HG03378 (cell line): ENCODE measurements at regions not wholly inside any gene's neighbourhood (a gene's known extent, or its start where the extent isn't known, plus 50 kb on each side); places are given as distances from the start of the nearest gene placed in this dataset.

Experiments used
- ATAC-seq: cut with Tn5 transposase; IDR thresholded peaks from one replicate; pipeline ENCODE4 v1.9.1; 2021; ENCODE audit warnings: mild to moderate bottlenecking, moderate library complexity; ENCODE audit not compliant: unreplicated experiment

DNA sequence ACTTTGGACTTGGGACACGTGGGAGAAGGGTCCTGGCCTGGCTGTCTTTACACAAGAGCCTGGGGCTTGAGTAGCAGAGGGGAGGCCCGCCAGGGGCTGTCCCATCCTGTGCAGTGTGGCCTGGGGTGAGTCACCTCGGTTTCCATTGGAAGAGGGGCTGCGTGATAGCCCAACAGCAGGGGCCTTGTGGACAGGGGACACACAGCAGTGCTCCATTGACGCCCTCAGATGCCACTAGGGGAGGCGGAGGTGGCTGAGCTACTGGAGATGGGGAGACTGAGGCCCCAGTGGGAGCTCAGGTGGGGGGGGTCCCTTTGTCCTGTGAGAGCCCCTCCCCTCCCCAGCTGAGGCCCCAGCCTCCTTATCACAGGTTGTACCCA, 50.0 kb upstream of the RNU6ATAC start:
- no peak for ATAC-seq

DNA sequence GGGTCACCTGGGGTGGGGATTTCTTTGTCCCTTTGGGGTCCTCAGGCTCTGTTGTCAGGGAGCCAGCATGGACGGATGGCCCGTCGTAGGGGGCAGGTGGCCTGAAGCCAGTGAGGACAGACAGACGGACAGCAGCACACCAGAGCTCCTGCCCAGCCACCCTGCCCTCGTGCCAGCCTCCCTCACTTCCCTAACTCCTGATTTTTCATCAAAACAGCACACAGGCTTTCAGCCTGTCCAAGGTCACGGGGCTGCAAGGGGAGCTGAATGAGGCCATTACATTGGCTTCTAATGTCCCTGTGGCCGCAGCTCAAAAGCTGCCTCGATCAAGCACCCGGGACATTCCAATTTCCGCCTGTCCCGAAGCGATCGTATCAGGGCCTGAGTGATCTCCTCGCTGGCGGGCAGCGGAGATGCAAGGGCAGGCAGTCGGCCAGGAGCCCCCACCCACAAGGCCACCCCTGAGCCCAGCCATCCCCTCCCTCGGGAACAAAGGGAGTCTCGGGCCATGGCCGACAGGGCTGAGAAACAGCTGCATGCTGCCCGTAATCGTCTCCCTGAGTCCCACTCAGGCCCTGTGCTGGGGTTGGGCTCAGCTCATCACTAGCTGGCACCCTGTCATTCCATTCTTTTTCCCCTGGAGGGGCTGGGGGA, 50.5 kb upstream of the RNU6ATAC start:
- no peak for ATAC-seq

DNA sequence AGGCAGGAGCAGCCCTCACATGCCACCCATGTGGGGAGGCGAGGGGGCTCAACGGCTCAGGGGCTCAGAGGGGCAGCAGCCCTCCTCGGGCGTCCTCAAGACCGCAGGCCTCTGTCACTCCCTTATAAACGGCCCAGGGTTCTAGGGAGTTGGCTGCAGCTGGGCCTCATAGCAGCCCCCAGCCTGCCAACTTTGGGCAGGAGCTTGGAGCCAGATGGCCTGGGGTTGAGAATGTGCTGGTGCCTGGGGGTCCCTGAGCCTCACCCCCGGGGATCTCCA, 51.0 kb upstream of the RNU6ATAC start:
- no peak for ATAC-seq

DNA sequence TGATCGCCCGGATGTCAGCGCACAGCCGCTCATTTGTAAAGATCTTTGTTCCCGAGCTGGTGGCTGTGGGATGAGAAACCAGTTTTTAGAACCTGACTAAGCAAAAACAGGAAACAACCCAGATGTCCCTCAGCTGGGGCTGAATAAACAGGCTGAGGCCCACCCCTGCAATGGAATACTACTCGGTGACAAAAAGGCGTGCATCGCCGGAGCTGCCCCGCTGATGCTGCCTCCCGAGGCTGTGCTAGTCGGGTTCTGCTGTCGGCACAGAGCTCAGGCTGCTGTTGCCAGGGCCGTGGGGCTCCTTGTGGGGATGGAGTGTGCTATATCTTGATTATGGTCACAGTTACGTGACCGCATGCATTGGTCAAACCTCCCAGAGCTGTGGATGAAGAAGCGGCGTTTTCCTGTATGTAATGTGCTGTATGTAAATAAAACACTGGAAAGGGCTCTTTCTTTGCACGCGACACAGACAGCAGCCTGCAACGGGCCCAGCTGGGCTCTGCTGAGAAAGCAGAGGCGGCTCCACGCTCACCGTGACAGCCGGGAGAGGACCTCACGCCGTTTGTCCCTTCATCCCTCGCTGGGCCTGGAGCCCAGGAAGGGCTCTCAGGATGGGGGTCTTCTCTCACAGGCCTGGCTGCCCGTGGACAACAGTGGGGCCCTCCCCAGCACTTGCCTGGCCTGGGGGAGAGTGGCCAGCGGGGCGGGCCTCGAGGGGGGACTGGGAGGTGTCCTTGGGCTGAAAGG, 51.5 kb upstream of the RNU6ATAC start:
- no peak for ATAC-seq

DNA sequence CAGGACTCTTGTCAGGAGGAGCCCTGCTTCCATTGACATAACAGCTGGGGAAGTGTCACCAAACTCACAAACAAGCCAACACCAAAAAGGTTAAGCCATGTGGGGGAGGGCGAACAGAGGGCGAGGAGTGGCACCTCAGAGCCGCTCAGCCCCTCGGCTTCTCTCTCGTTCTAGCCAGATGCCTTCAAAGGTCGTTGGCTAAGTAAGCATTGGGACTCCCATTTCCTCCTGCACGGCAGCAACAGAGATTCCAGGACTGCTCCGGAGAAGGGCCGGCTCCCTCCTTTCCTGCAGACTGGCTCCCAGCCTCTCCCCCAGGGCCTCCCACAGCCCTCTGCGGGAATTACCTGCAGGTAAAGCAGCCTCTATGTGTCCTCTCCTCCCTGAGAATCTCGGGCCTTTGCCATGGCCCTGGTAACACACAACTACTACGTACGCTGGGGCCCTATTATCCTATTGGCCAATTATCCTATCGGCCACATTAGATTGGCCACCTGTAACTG, 52.1 kb upstream of the RNU6ATAC start:
- no peak for ATAC-seq

DNA sequence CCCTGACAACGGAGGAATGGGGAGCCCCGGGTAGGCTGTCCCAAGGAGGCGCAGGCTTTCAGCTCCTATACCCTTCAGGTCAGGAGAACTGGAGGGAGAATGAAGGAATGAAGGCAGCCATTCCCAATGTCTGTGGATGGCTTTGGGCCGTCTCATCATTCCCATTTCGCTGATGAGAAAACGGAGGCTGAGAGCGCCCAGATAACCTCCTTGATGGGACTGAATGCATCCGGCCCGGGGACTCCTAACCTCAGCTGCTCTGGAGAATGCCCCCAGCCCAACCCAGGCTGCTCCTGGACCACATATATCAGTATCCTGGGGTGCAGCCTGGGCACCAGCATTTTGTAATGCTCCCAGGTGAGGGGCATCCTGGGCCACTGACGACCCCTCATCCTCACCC, 52.6 kb upstream of the RNU6ATAC start:
- no peak for ATAC-seq

DNA sequence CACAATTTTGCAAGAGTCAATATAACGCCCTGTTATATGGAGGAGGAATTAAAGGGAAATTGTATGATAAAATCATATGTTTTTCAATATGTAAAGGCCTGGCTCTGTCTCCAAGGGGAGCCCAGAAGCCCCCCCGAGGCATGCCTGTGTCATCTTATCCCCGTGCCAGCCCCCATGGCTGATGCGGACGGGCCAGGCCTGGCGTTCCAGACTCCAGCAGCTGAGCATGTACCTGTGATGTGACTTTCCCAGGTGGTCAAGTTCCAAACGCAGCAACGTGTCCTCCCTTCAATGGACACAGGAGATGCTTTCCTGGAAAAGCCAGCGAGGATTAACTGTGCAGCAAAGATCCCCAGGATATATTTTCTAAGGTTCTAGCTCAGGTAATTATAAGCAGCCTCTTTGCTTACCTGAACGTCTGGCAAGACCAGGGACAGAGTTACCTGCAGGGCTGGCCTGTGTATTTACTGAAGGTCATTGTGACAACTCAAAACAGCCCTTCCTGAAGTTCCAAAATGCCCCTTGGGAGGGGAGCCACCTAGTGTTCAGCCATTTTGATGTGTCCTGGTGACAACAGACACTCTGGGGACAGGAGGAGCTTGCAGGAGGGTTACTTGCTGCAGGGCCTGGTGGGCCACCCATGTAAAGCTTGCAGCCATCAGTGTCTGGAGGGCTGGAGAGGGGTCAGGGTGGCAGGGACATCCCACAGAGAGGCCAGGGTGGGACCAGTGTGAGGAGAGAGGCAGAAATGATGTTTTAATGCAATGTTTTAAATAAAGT, 53.3 kb upstream of the RNU6ATAC start:
- ATAC-seq: no peak

DNA sequence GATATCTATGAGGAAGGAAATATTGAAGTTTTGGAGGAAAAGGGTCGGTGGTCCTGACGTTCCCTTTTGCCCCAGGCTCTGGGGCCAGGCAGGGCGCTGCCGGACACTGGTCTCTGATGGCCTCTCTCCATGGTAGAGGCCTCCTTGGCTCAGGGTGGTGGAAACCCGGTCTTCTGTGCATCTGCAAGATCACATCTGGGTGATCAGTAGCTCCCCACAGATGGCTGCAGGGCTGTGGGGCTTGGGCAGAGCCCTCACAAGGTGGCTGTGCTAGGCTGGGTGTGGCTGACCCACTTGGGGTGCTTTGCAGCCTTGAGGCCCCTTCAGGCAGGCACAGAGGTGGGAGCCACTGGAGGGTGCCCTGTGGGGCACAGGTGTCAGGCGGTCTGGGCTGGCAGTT, 53.9 kb upstream of the RNU6ATAC start:
- no peak for ATAC-seq

DNA sequence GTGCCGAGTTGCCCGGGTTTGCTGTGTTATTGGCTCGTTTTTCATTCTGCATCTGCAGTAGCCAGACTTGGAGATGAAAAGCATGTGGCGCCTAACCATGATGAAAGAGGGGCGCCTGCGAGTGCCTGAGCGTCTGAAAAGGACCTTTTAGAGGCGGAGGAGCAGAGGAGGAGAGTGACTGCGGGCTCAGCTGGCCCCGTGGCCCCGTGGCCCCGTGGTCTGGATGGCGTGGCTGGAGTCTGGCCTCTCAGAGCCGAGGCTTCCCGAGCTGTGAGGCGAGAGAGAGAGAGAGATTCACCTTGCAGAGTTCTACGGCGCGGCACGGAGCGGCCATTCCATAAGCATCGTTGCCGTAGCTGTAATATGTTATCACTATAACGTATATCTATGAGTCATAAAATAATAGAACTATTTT, 55.3 kb upstream of the RNU6ATAC start:
- ATAC-seq: no peak

DNA sequence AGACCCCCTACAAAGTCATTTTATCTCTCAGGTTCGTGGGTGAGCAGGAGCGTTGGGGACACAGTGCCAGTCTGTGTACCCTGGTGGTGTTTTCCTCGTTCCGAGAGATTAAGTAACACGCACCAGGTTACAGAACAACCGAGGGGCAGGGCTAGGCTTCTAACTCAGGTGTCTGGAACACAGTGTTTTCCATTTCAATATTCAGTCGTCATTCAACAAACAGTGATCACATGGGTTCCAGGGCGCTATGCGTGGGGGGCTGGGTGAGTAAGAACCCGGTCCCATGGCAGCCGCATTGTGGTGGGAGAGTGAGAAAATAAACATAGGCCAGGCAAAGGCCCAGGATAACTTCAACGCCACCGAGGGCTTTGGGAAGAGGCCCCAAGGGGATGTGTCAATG, 55.9 kb upstream of the RNU6ATAC start:
- no peak for ATAC-seq

DNA sequence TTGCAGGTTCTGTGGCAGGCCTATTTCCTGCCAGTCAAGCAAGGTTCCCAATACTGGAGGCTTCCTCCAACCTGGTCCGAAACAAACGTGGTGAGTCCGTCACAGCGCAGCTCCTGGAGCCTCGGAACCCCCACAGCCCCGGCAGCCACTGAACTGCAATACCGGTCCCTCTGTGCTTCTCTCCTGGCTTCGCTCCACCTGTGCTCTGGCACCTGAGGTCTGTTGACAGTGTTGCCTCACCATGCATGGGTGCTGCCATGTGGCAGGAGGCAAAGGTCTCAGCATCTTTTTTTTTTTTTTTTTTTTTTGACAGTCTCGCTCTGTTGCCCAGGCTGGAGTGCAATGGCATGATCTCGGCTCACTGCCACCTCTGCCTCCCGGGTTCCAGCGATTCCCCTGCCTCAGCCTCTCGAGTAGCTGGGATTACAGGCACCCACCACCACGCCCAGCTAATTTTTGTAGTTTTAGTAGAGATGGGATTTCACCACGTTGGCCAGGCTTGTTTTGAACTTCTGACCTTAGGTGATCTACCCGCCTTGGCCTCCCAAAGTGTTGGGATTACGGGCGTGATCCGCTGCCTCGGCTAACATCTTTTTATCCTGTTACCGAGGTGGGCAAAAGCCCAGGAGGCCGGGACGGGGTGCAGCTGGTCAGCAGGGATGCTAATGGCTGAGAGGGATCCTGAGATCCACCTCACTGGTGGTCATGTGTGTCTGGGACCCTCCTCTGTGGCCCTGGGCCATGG, 57.1 kb upstream of the RNU6ATAC start:
- no peak for ATAC-seq

DNA sequence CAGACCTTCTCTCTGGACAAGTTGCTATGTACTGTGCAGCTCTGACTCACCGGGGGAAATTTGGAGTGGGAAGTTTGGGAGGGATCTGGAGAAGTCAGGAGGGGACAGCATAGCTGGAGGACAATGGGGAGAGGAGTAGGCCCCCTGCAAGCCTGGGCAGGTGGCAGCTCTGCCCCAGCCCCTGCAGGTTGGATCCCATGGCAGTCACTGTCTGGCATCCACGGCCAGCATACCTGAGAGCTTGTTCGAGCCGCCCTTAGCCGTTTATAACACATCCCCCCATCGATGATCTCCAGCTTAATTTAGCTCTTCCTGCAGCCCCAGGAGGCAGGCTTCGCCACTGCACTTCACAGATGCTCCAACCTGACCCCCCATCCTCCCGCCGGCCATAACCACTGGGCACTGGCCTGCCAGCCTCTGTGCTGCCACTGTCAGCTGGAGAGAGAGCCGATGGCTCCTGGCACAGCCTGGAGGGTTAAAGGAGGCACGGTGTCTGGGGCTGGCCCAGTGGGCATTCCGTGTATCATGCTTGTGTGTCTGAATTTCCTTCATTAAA, 57.7 kb upstream of the RNU6ATAC start:
- ATAC-seq: no peak

DNA sequence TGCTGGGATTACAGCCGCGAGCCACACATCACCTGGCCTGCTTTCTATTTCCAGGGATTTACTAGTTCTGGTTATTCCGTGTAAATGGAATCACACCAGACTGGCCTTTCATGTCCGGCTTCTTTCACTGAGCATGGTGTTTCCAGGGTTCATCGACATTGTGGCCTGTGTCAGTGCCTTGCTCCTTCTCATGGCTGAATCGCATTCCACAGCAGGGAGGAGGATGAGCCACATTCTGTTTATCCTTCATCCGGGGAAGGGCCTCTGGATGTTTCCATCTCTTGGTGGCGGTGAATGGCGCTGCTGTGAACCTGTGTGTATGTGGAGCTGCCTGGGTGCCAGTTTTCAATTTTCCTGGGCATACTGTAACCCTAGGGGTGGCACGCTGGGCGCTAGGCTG, 58.7 kb upstream of the RNU6ATAC start:
- no peak for ATAC-seq

DNA sequence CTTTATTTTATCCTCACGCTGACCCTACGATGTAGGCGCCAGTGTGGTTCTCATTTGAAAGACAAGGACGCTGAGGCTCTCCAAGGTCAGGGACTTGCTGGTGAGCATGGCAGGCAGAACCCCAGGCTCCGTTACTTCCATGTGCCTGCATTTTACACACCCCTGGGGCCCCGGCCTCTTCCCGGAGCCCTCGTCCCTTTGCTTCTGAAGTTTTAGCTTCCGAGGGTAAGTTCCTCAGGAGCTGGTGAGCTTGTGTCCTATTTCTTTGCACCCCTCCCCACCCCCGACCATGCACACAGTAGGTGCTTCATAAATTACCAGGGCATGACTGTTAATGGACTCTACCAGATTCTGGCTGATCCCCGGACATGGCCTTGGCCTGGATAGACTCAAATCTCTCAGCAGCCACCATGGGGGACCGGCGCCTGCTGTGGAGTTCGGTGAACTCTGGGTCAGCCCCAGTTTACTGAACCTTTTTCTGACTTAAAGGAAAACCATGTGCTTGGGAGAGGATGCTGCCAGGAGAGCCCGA, 59.3 kb upstream of the RNU6ATAC start:
- ATAC-seq: no peak

DNA sequence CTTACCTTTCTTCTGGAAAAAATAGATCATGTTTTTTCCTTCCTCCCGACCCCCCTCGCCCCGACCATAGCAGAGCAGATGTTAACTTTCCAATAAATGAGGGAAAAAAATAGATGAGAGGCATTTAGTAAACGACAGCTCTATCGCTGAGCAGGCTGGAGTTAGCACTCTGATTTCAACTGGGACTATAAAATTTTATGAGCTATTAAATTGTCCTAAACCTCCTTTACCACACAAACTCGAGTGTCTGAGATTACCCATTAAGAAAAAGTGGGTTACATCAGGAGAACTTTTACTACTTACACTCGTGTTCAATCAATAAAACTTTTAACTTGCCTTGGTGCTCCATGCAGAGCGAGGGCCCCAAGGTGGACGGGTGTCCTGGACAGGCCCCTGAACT, 59.8 kb upstream of the RNU6ATAC start:
- ATAC-seq: no peak

DNA sequence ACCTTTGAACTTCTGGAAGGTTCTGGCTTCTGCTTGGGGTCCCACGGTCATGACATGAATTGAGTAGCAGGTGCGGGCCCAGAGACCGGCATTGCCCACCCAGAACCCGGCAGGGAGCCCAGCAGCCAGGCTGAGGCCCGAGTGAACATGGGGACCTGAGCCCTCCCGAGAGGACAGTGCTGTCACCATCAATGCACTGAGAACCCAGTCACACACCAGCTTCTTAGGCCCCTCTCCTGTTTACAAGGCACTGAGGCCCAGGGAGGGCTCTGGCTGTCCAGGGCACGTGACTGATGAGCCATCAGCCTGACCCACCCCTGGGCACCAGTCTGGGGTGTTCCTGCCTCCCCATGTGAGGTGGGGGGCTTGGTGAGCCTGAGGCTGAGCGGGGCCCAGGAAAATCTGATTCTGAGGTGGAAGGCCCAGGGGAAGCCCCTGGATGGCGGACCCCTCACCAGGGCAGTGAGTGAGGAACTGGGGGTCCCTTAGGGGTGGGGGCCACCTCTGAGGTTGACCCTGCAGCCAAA, 60.3 kb upstream of the RNU6ATAC start:
- ATAC-seq: no peak

DNA sequence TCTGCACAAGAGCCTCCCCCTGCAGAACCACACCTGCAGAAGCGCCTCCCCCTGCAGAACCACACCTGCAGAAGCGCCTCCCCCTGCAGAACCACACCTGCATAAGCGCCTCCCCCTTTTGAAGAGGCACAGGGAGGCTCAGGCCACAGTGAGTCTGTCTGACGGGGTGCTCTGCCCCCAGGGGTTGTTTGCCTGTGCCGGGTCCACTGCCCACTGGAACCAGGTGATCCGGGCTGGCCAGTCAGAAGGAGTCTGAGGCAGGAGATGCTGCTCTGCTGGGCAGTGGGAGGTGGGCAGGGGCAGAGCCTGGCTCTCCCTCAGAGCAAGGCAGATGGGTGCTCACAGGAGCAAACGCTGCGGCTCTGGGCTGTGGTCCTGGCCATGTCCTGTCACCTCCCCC, 60.8 kb upstream of the RNU6ATAC start:
- no peak for ATAC-seq

DNA sequence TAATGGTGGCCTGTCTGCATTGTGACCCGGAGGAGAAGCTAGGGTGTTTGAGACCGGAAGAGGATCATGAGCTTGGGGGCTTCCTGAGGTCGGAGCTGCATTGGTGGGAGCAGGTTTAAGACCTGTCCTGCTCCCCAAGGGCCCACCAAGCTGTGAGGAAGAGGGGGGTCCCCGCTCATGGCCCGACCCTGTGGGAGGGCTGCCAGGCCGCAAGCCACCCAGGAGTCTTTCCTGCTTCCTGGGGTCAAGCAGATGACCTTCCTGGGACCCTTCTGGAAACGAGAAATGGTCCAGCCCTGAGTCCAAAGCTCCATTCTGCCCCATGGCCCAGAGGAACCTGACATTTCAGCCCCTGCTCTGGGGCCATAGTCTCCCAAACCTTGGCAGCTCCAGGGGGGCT, 61.5 kb upstream of the RNU6ATAC start:
- ATAC-seq: no peak

DNA sequence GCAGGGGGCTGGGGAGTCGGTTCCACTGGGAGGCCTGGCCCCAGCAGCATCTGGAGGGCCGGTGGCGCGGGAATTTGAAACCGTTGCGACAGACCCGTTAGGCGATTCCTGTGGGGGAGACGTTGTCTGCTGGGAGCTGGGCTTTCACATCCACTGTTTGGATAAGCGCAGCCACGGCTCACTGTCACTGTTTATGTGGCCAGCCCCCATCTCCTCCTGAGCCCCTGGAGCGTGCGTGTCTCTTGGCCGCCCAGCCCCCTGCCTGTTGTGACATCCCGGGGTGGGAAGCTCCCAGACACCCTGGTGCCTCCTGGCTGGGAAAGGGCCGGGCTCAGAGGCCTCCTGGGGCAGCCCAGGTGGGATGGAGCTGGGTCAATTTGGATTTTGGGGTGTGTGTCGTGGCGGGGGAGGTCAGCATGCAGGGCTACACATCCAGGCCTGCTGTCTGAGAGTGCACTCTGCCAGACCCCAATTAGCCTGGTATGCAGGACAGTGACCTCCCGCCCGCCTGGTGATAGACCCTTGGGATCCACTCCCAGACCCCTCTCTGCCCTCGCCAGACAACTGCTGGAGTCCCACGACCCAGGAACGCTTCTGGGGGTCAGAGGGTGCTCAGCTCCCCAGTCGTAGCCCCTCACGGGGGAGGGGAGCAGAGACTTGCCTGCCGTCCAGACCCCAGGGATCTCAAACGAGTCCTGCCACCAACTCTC, 62.0 kb upstream of the RNU6ATAC start:
- no peak for ATAC-seq
